ENCODE measurements at regions not wholly inside any gene's neighbourhood (a gene's known extent, or its start where the extent isn't known, plus 50 kb on each side); places are given as distances from the start of the nearest gene placed in this dataset.
"Not testable (repeated sequence)": the region's sequence is repeated elsewhere in the genome, so short reads cannot be mapped to it uniquely, and the experiment has no call there.

GRCh38 chr15:96135166-96136093 is 195.1 kb upstream of the NR2F2 start:
- DNase-seq: no peak

GRCh38 chr15:96138985-96139384 is 191.5 kb upstream of the NR2F2 start:
- no peak for DNase-seq

DNA sequence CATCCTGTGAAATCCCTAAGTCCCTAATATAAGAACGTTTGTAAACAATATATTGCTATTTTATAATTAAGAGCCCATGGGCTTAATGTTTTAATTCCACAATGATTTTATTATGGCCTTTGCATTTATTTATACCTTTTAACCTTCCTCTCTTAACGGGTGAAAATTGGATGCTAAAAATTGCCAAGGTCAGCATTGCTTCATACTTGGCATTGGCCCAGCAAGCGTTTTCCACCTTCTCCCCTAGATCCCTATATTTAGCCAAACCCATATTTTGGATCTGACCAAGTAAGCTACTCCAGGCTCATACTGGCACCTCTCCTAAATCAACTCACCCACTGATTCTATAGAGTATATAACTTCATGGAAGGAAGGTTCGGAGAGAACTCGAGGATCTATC is 188.0 kb upstream of the NR2F2 start:
- DNase-seq: no peak

DNA sequence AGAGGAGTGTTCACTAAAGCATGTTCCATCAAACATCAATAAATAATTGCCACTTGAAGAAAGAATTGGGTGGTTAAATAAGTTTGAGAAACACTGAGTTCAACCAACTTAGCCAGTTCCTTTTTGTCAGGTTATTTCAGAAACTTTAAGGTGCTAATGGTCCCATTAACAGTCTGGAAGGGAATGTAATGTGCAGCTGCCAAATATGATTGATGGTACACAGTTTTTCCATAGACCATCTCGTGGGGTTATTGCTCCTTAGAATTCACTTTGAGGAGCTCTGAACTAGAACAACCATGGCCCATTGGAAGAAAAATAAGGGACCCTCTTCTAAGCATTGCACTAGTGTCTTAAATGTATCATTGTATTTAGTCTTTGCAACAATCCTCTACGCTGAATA is 185.8 kb upstream of the NR2F2 start:
- DNase-seq: no peak

- DNase-seq: no peak
Measured at GRCh38 chr15:96146726-96147125, 183.8 kb upstream of the NR2F2 start.

- no peak for DNase-seq
Measured at GRCh38 chr15:96147267-96147666, 183.2 kb upstream of the NR2F2 start.

- DNase-seq: no peak
Measured at GRCh38 chr15:96150254-96150653, 180.2 kb upstream of the NR2F2 start.

DNA sequence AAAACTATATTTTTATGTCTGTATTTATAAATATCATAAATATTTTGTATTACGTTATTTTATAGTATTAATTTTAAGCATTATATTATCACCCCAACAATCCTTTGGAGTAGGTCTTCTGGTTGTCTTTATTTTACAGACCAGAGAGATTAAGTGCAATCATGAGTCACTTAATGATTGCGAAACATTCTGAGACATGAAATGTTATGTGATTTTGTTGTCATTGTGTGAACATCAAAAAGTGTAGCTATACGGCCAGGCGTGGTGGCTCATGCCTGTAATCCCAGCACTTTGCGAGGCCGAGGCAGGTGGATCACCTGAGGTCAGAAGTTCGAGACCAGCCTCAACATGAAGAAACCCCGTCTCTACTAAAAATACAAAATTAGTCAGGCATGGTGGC is 178.8 kb upstream of the NR2F2 start:
- DNase-seq: not testable (repeated sequence)

- DNase-seq: no peak
Measured at GRCh38 chr15:96153929-96154328, 176.6 kb upstream of the NR2F2 start.

DNA sequence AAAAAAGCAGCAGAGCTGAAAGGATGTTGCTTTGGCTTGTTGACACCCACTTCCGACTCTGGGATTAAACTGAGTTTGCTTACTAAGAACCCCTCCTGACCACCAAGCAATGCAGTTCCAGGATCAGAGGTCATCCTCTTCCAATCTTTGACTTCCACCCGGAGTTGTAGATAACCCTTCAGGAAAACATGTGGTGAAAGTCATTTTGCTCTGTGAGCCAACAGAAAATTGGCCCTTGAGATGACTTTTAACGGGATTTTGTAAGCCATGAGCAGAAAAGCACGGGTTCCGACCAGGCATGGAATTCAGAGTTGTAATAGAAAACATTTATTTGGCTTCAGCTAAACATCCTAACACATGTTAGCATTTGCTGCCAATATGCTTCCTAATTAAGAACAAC is 171.6 kb upstream of the NR2F2 start:
- DNase-seq: no peak

DNA sequence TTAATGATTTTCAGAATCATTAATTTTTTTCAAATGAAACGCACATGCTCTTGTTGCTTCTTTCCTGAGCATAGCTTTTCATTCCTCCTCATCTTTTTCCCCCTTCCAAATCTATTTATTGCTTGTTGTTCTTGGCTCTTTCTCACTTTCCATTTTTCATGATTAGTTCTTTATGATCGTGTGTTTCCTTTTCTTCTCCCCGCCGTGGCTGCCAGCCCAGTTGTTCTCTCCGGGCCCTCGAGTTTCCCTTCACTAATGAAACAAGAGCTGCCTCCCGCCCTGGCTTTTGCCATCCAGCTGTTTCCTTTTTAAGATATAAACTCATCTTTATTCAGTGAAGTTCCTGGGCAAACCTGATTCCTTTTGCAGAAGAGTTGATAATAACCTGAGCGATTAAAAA is 170.2 kb upstream of the NR2F2 start:
- no peak for DNase-seq

- no peak for DNase-seq
Measured at GRCh38 chr15:96160800-96161199, 169.7 kb upstream of the NR2F2 start.

- no peak for DNase-seq
Measured at GRCh38 chr15:96162322-96162721, 168.2 kb upstream of the NR2F2 start.

DNA sequence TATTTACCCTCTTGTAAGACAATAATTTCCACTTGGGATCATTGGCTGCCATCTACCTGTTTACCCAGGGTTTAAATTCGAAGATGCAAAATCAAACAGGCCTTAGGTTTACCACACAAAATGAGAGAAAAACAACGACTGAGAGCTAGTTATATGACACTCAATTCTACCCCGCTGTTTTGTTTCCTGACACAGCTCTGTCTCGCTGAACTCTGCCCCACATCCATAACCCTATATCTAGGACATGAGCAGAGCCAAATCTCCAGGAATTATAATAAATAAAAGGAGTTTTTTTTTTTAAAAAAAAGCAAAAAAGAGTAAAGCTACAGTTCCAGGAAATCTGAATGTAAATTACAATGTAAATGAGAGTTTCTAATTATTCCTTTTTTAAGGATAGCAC is 165.4 kb upstream of the NR2F2 start:
- DNase-seq: no peak

DNA sequence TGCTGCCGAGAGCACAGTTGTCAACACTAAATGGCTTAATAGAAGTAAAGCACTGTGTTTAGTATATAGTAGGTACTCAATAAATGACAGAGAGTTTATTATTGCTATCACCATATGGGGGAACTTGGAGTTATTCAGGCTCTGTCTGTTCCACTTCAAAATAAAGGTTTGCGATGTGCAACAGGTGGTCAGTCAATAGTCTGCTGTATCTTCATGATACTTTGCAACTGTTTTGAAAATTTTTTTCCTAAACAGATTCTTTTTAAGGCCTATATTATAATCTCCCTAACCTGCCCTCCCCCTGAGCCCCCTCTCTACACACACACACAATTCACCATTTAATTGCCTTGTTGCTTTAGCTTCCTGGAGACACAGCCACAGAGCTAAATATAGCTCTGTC is 164.7 kb upstream of the NR2F2 start:
- DNase-seq: no peak

DNA sequence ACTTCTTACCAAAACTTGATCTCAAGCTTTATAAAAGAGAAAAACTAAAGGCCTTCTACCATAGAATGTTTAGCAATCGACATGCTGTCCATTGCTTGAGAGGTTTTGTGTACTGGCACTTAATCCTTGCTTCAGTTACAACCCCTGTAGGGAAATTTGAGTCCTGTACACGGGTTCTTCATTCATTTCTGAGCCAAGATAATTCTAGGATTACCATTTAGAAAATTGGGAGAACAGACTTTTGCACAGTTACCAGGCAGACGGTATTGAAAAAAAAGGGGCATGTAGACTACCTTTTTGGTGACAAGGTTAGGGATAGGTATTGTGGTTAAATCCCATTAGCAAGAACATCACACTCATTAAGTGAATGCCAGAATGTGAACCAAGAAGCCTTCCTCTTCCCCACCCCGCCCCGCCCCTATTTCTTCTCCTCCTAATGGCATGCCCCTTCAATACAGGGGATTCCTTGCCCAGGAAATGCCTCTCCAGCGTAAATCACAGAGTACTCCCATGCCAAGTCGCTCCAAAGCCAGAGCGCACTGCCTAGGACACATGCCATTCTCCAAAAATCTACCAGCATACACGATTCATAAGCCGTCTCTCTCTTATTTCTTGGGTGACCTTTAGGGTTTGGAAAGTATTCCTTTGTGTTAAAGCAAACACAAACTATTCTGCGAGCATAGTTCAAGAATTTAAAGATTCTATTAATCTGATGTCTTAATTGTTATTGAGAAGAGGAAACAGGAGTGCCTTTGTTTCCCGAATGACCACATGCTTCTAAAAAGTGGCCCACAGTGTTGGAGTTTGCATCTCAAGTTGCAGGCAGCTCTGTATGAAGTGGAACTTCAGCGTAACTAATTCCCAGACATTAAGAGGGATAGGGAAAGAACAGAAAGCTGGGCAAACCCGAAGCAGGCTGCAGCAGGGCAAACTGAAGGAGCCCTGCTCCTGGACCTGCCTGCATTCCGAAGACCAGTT is 164.0 kb upstream of the NR2F2 start:
- DNase-seq: no peak

DNA sequence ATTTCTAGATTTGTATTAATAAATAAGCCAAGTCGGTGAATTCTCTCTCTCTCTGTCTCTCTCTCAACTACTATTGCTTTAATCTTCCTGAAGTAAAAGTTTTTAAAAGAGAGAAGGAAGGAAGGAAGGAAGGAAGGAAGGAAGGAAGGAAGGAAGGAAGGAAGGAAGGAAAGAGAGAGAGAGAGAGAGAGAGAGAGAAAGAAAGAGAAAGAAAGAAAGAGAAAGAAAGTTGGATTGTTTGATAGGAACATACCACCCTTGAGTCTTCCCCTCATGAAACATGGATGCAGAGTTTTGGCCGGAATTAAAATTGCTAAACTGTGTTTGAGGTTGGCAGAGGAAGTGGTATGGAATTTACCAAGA is 159.9 kb upstream of the NR2F2 start:
- DNase-seq: not testable (repeated sequence)

DNA sequence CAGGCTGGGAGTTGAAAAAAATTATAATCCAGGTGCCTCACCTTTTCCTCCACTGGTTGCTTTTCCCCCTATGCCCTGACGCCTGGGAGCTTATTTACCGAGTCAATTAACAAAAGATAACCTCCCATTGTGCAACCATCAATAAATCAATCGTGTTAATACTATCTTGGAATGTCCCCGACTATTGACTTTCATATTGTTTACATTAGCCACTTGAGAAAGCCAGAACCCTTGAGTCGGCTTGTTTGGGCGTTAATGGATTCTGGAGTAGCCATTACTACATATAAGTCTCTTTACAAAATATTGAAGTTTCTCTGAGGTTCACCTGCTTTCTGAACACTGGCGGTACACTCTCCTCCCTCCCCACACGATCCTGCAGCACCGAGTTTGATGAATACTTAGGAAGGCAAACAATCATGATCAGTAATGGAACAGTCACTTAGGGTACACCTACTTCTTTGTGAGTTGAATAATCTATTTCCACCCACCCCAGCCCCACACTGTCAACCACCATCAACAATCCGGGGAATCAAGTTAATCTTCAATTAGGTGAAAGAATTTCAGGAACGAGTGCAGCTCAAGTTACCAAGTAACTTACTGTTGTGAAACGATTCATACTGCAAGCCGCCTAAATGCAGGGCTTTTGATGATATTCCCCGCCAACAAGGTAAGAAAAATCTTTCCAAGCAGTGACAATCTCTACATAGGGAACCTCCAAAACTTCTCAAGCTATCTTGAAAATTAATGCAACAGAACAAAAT is 159.3 kb upstream of the NR2F2 start:
- DNase-seq: no peak

DNA sequence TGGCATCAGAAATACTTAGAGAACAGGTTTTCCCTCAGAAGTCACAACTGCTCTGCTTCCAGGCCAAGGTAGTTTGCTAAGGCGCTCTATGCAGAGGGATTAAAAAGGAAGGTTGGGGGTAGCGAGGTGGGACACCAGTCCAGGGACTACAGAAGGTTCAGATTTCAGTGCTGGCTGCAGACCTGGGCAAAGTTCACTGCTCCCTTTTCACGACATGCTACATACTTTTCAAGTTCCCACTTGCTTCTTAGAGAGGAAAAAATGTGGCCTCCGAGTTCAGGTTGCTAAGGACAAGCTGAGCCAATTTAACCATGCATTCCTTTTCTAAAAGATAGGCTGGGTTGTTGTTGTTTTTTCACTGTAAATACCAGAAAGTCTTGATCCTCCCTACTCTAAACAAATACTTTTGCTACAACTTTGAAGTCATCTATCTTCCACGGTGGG is 158.6 kb upstream of the NR2F2 start:
- no peak for DNase-seq

- DNase-seq: no peak
Measured at GRCh38 chr15:96172417-96172816, 158.1 kb upstream of the NR2F2 start.

DNA sequence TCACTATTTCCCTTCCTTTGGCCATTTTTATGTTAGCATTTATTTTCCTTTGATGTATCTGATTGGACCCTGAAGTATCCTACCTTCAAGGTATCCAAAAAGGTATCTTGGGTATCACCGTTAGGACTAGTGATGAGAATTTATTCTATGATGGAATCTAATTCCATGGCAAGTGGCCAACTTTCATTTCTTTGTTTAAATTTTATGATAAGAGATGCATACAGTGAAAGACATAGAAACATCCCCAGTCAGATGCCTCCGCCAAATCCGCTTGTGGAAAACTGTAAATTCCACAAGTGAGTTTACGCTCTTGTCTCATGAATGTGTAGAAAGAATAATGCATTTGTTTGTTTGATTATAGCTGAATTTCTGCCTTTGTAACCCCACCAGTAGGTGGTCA is 153.7 kb upstream of the NR2F2 start:
- no peak for DNase-seq

DNA sequence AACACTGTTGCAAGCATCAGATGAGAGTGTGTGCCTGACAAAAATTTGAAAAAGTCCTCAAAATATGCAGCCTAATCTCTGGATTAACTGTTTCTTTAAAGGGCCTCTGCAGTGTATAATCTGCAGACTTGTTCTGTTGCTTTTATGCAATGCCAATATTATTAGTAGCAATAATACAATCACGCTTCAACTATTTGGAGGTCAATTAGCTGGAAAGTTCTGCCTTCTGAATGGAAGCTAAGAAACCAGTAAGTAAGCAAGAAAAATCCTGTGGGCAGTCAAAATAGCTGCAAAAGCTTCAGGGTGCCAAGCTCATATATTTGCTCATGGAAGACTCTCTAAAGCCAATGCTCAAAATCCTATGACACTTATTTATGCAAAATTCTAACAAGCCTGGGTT is 153.2 kb upstream of the NR2F2 start:
- DNase-seq: no peak

Data from stimulated activated CD4-positive, alpha-beta T cell treated with anti-CD3 and anti-CD28 coated beads, Interleukin-4, amount 100 ng/mL, for 4 hours (primary cell).